ENCODE measurements at regions not wholly inside any gene's neighbourhood (a gene's known extent, or its start where the extent isn't known, plus 50 kb on each side); places are given as distances from the start of the nearest gene placed in this dataset.
"Not testable (repeated sequence)": the region's sequence is repeated elsewhere in the genome, so short reads cannot be mapped to it uniquely, and the experiment has no call there.

DNA sequence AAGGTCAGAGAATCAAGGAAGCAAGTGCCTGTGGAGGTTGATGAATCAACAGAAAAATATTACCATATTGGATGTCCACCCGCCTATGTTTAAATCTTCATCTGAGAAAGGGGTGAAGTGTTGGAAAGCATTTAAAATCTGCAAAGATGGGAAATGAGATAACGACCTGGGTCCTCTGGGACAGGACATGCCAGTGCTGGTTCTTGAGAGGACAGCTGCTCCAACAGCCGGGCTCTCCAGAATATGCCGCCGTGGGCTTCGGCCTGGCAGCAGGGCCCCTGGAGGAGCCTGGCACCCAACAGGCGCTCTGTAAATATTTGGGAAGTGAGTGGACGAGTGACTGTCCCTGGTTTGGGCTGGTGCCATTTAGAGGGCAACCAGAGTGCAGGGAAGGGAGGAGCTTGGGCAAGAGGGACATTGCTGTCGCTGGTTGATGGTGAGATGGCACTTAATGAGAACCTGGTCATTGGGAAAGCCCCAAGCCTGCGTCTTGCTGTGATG is 129.9 kb downstream of the KCNA5 start:
- Histone ChIP-seq H3K4me1 (ENCODE audit: insufficient read depth, insufficient read length) (no peaks in the 10 kb centered on the region), H3K27me3 (ENCODE audit: insufficient read depth, insufficient read length) (no peaks in the 10 kb centered on the region), H3K4me3 (ENCODE audit: insufficient read length, low read depth) (no peak overlapping the region), H3K9me3 (ENCODE audit: insufficient read depth, low read length) (no peaks in the 10 kb centered on the region), H3K9ac (ENCODE audit: insufficient read length, low read depth) (no peak overlapping the region), H3K36me3 (ENCODE audit: insufficient read depth, insufficient read length, low read length) (peaks cover 69% of the 10 kb centered on the region)
- TF ChIP-seq SUZ12 (IDR thresholded peaks at IDR 0.05; ENCODE audit: extremely low read depth, insufficient read depth, insufficient read length) (no peak), ZNF274 (IDR thresholded peaks at IDR 0.05; ENCODE audit: low read depth, low read length) (no peak), YY1 (IDR thresholded peaks at IDR 0.05; ENCODE audit: insufficient read depth, insufficient read length) (no peak)
- no peak for DNase-seq (ENCODE audit: low read depth, low spot score)

DNA sequence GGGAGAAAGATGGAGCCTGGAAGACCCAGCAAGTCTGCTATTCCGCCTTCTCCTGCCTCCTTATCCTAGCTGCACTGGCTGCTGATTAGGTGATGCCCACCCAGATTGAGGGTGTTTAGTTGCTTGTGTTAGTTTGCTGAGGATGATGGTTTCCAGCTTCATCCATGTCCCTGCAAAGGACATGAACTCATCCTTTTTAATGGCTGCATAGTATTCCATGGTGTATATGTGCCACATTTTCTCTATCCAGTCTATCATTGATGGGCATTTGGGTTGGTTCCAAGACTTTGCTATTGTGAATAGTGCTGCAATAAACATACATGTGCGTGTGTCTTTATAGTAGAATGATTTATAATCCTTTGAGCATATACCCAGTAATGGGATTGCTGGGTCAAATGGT is 131.7 kb downstream of the KCNA5 start:
- DNase-seq (ENCODE audit: low read depth, low spot score); H3K9ac ChIP-seq (ENCODE audit: insufficient read length, low read depth); H3K4me1 ChIP-seq (ENCODE audit: insufficient read depth, insufficient read length); H3K4me3 ChIP-seq (ENCODE audit: insufficient read length, low read depth); H3K27me3 ChIP-seq (ENCODE audit: insufficient read depth, insufficient read length); H3K9me3 ChIP-seq (ENCODE audit: insufficient read depth, low read length): not testable (repeated sequence)
- H3K36me3 ChIP-seq (ENCODE audit: insufficient read depth, insufficient read length, low read length), result peaks cover 58% of the 10 kb centered on the region

DNA sequence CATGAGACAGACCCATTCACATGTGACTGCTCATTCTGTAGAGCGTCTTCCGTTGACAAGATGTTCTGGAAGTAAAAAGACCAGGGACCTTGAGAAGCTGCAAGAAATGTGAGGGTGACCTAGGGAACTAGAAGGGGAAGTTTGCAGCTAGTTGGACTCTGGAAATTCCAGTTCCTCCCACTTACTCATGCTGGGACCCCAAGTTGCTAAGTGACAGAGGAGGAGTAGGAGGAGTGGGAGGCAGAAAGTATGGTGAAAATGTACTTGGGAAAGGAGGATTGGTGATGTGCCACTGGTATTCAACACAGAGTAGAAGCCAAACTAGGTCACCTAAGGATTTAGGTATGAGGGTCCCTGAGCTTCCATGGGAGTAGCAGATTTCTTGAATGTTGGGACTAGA is 132.4 kb downstream of the KCNA5 start:
- TF ChIP-seq YY1 (IDR thresholded peaks at IDR 0.05; ENCODE audit: insufficient read depth, insufficient read length) (no peak), SUZ12 (IDR thresholded peaks at IDR 0.05; ENCODE audit: extremely low read depth, insufficient read depth, insufficient read length) (no peak), ZNF274 (IDR thresholded peaks at IDR 0.05; ENCODE audit: low read depth, low read length) (no peak)
- Histone ChIP-seq H3K4me3 (ENCODE audit: insufficient read length, low read depth) (no peak overlapping the region), H3K27me3 (ENCODE audit: insufficient read depth, insufficient read length) (no peaks in the 10 kb centered on the region), H3K9me3 (ENCODE audit: insufficient read depth, low read length) (no peaks in the 10 kb centered on the region), H3K9ac (ENCODE audit: insufficient read length, low read depth) (no peak overlapping the region), H3K4me1 (ENCODE audit: insufficient read depth, insufficient read length) (no peaks in the 10 kb centered on the region), H3K36me3 (ENCODE audit: insufficient read depth, insufficient read length, low read length) (peaks cover 53% of the 10 kb centered on the region)
- DNase-seq (ENCODE audit: low read depth, low spot score), result no peak

DNA sequence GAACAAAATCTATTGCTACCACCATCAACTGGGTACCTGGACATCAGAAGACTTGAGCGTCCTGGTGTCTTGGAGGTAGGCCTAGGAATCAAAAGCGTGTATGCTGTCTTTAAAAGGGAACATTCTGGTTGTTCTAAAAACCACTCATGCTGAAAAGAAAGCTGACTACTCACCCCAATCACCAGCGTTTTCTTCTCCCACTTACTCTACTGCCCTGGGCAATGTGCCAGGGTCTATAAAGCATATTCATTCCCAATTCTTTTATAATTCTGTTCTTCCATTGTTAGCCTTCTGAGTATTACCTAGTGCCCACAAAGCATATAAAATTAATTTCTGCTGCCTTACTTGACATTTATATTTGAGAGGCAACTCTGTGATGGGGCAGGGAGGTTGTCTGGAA is 133.4 kb downstream of the KCNA5 start:
- TF ChIP-seq SUZ12 (IDR thresholded peaks at IDR 0.05; ENCODE audit: extremely low read depth, insufficient read depth, insufficient read length) (no peak), ZNF274 (IDR thresholded peaks at IDR 0.05; ENCODE audit: low read depth, low read length) (no peak), YY1 (IDR thresholded peaks at IDR 0.05; ENCODE audit: insufficient read depth, insufficient read length) (no peak)
- no peak for DNase-seq (ENCODE audit: low read depth, low spot score)

DNA sequence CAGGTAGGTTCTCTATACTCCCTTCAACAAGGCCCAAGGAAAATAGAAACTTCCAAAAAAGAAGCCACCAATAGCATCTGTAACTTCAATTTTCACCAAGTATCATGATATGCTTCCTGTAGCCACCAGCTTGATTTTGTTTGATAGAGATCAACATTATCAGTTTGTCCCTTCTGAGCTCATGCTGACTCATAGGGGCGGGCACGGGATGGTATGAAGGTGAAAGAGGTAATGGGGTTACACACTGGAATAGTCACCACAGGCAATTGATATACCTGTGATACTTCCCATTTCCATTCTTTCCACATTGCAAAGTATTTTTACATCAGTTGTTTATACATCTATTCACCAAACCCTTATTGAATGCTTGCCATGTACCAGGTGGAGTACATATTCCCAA is 134.1 kb downstream of the KCNA5 start:
- no peak overlapping the region for H3K4me3 ChIP-seq (ENCODE audit: insufficient read length, low read depth)
- H3K9me3 ChIP-seq (ENCODE audit: insufficient read depth, low read length), result no peaks in the 10 kb centered on the region
- H3K4me1 ChIP-seq (ENCODE audit: insufficient read depth, insufficient read length), result no peaks in the 10 kb centered on the region
- peaks cover 45% of the 10 kb centered on the region for H3K36me3 ChIP-seq (ENCODE audit: insufficient read depth, insufficient read length, low read length)
- TF ChIP-seq ZNF274 (IDR thresholded peaks at IDR 0.05; ENCODE audit: low read depth, low read length), result no peak
- no peaks in the 10 kb centered on the region for H3K27me3 ChIP-seq (ENCODE audit: insufficient read depth, insufficient read length)
- no peak overlapping the region for H3K9ac ChIP-seq (ENCODE audit: insufficient read length, low read depth)
- no peak for DNase-seq (ENCODE audit: low read depth, low spot score)

More for the DNA sequence above, 133.4 kb downstream of the KCNA5 start:
- Histone ChIP-seq H3K4me1 (ENCODE audit: insufficient read depth, insufficient read length) (no peaks in the 10 kb centered on the region), H3K9me3 (ENCODE audit: insufficient read depth, low read length) (no peaks in the 10 kb centered on the region), H3K36me3 (ENCODE audit: insufficient read depth, insufficient read length, low read length) (peaks cover 46% of the 10 kb centered on the region), H3K27me3 (ENCODE audit: insufficient read depth, insufficient read length) (no peaks in the 10 kb centered on the region), H3K9ac (ENCODE audit: insufficient read length, low read depth) (no peak overlapping the region), H3K4me3 (ENCODE audit: insufficient read length, low read depth) (no peak overlapping the region)

DNA sequence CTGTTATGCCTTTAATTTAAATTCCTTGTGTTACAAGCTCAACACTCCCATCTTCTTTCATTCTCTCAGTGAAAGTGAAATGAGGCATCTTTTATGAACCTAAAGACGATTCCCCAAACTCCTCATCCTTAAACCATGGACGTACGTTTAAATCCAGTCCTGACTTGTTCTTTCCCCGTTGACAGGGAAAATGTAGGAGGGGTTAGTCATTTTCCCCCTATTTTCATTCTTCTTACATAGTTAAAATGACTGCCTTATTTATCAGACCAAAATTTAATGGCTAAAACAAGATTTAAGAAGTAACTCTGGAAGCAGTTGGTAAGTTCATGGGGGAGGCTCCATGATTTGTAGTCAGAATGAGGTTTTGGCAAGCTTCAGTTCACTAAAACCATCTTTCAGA is 134.9 kb downstream of the KCNA5 start:
- H3K9ac ChIP-seq (ENCODE audit: insufficient read length, low read depth), result no peak overlapping the region
- no peak for TF ChIP-seq YY1 (IDR thresholded peaks at IDR 0.05; ENCODE audit: insufficient read depth, insufficient read length)
- TF ChIP-seq ZNF274 (IDR thresholded peaks at IDR 0.05; ENCODE audit: low read depth, low read length), result no peak
- no peak for TF ChIP-seq SUZ12 (IDR thresholded peaks at IDR 0.05; ENCODE audit: extremely low read depth, insufficient read depth, insufficient read length)
- no peaks in the 10 kb centered on the region for H3K27me3 ChIP-seq (ENCODE audit: insufficient read depth, insufficient read length)
- H3K4me1 ChIP-seq (ENCODE audit: insufficient read depth, insufficient read length), result no peaks in the 10 kb centered on the region
- no peak for DNase-seq (ENCODE audit: low read depth, low spot score)
- no peaks in the 10 kb centered on the region for H3K9me3 ChIP-seq (ENCODE audit: insufficient read depth, low read length)
- H3K36me3 ChIP-seq (ENCODE audit: insufficient read depth, insufficient read length, low read length), result peaks cover 39% of the 10 kb centered on the region
- H3K4me3 ChIP-seq (ENCODE audit: insufficient read length, low read depth), result no peak overlapping the region

DNA sequence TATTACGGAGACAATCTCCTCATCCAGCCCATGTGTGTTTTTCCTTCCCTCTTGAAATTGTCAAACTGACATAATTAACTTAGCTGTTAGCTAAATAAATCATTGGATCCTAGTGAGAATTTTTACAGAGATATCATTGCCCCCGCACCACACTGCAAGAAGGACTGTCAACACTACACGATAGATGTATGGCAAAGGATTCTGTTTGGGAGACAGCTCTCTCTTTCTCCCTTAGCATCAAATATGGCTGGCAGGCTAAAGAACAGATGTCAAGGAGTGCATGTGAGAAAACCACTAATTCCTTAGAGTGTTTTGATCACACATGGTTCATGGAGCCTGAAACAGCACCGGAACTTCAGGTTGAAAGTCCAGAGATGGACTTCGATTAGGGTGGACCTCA is 136.8 kb downstream of the KCNA5 start:
- Histone ChIP-seq H3K9ac (ENCODE audit: insufficient read length, low read depth) (no peak overlapping the region), H3K4me1 (ENCODE audit: insufficient read depth, insufficient read length) (no peaks in the 10 kb centered on the region), H3K4me3 (ENCODE audit: insufficient read length, low read depth) (no peak overlapping the region), H3K36me3 (ENCODE audit: insufficient read depth, insufficient read length, low read length) (peaks cover 28% of the 10 kb centered on the region), H3K27me3 (ENCODE audit: insufficient read depth, insufficient read length) (no peaks in the 10 kb centered on the region), H3K9me3 (ENCODE audit: insufficient read depth, low read length) (no peaks in the 10 kb centered on the region)
- no peak for DNase-seq (ENCODE audit: low read depth, low spot score)
- TF ChIP-seq YY1 (IDR thresholded peaks at IDR 0.05; ENCODE audit: insufficient read depth, insufficient read length) (no peak), SUZ12 (IDR thresholded peaks at IDR 0.05; ENCODE audit: extremely low read depth, insufficient read depth, insufficient read length) (no peak), ZNF274 (IDR thresholded peaks at IDR 0.05; ENCODE audit: low read depth, low read length) (no peak)

DNA sequence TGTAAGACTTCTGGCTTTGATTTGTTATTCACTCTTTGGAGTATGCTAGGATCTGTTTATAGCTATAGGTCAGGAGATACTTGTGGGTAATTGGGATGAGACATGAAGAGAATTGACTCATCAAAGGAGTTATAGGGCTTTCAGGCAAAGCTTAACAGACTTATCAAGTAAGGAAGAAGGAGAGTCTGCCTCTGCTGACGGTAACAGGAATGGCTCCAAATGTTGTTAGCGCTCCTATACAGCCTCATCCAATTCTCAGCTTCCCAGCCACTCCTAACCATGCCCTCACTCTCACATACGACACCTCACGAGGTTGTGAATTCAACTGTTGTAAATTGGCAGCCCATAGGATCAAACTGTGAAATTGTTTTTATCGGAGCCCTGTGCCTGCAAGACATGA is 140.5 kb downstream of the KCNA5 start:
- Histone ChIP-seq H3K27me3 (ENCODE audit: insufficient read depth, insufficient read length) (no peaks in the 10 kb centered on the region), H3K4me3 (ENCODE audit: insufficient read length, low read depth) (no peak overlapping the region), H3K36me3 (ENCODE audit: insufficient read depth, insufficient read length, low read length) (peaks cover 16% of the 10 kb centered on the region), H3K4me1 (ENCODE audit: insufficient read depth, insufficient read length) (no peaks in the 10 kb centered on the region), H3K9me3 (ENCODE audit: insufficient read depth, low read length) (peaks cover 7% of the 10 kb centered on the region; the same call in 1 of the 2 replicates), H3K9ac (ENCODE audit: insufficient read length, low read depth) (no peak overlapping the region)
- no peak for DNase-seq (ENCODE audit: low read depth, low spot score)
- TF ChIP-seq YY1 (IDR thresholded peaks at IDR 0.05; ENCODE audit: insufficient read depth, insufficient read length), result no peak
- TF ChIP-seq ZNF274 (IDR thresholded peaks at IDR 0.05; ENCODE audit: low read depth, low read length), result no peak
- no peak for TF ChIP-seq SUZ12 (IDR thresholded peaks at IDR 0.05; ENCODE audit: extremely low read depth, insufficient read depth, insufficient read length)
